WTC11 (cell line): ENCODE measurements at regions not wholly inside any gene's neighbourhood (a gene's known extent, or its start where the extent isn't known, plus 50 kb on each side); places are given as distances from the start of the nearest gene placed in this dataset.
A peak's percentile ranks its signal among the peaks of the same experiment; 100 is the strongest.
"Not testable (repeated sequence)": the region's sequence is repeated elsewhere in the genome, so short reads cannot be mapped to it uniquely, and the experiment has no call there.

ENCODE experiments used
- ATAC-seq: fragments of 200-7000 bp; cut with Tn5 transposase; 2 replicates; pipeline ENCODE4 v1.10.0; 2021; ENCODE audit warnings: mild to moderate bottlenecking, moderate library complexity
- CTCF ChIA-PET: fragments of 300-600 bp; sonication (Branson Sonifier 250); formaldehyde crosslinking; loops from one replicate; lab custom pipeline; 2021; ENCODE audit warnings: antibody characterized with exemption; lab: Charles Lee
- POLR2A ChIA-PET: fragments of 350-600 bp; sonication (Branson Sonifier 250); formaldehyde crosslinking; loops from one replicate; lab custom pipeline; 2021; ENCODE audit warnings: antibody characterized with exemption; lab: Charles Lee
- DNase-seq: peaks from one replicate; pipeline ENCODE4 v3.0.0; 2021; ENCODE audit warnings: low spot score
- H3K27ac Mint-ChIP-seq: 2 replicates; pipeline ENCODE4 v1.8.0; 2021; ENCODE audit warnings: mixed read lengths
- H3K27me3 Mint-ChIP-seq: 2 replicates; pipeline ENCODE4 v1.8.0; 2021; ENCODE audit warnings: low read depth, mild to moderate bottlenecking, moderate library complexity, mixed read lengths
- H3K36me3 Mint-ChIP-seq: 2 replicates; pipeline ENCODE4 v1.8.0; 2021; ENCODE audit warnings: mixed read lengths
- H3K4me1 Mint-ChIP-seq: 2 replicates; pipeline ENCODE4 v1.8.0; 2022; ENCODE audit warnings: mixed read lengths
- H3K4me3 Mint-ChIP-seq: 2 replicates; pipeline ENCODE4 v1.8.0; 2021; ENCODE audit warnings: mild to moderate bottlenecking, moderate library complexity, mixed read lengths
- H3K9me3 Mint-ChIP-seq: 2 replicates; pipeline ENCODE4 v1.8.0; 2021; ENCODE audit warnings: mixed read lengths
- AFF4 ChIP-seq: sonication (generic); formaldehyde crosslinking; IDR thresholded peaks from 2 replicates; pipeline ENCODE4 v1.8.1; 2023; ENCODE audit warnings: mild to moderate bottlenecking, missing genetic modification reagents, borderline replicate concordance
- AR ChIP-seq: fragments of 250-450 bp; sonication (Bioruptor Pico); IDR thresholded peaks from 2 replicates; pipeline ENCODE4 v1.9.0; 2021; ENCODE audit warnings: mild to moderate bottlenecking
- ATF3 ChIP-seq: sonication (generic); formaldehyde crosslinking; conservative IDR thresholded peaks from 2 replicates; pipeline ENCODE4 v1.8.1; 2022; ENCODE audit warnings: mild to moderate bottlenecking, missing genetic modification reagents
- CDX4 ChIP-seq: fragments of 250-450 bp; sonication (Bioruptor Pico); IDR thresholded peaks from 2 replicates; pipeline ENCODE4 v1.9.0; 2021; ENCODE audit warnings: moderate library complexity, mild to moderate bottlenecking, inconsistent platforms, borderline replicate concordance
- ELF4 ChIP-seq: sonication (generic); formaldehyde crosslinking; IDR thresholded peaks from 2 replicates; pipeline ENCODE4 v1.8.1; 2022; ENCODE audit warnings: low read depth, mild to moderate bottlenecking, moderate library complexity, missing genetic modification reagents
- EMX1 ChIP-seq: fragments of 250-450 bp; sonication (Bioruptor Pico); IDR thresholded peaks from 2 replicates; pipeline ENCODE4 v1.8.0; 2021; ENCODE audit warnings: mild to moderate bottlenecking
- ERG ChIP-seq: fragments of 250-450 bp; sonication (Bioruptor Pico); IDR thresholded peaks from 2 replicates; pipeline ENCODE4 v1.8.0; 2021; ENCODE audit warnings: mild to moderate bottlenecking
- FOXK1 ChIP-seq: sonication (generic); formaldehyde crosslinking; IDR thresholded peaks from 2 replicates; pipeline ENCODE4 v1.8.0; 2022; ENCODE audit warnings: mild to moderate bottlenecking, moderate library complexity, missing genetic modification reagents
- JAZF1 ChIP-seq: fragments of 250-450 bp; sonication (Bioruptor Pico); IDR thresholded peaks from 2 replicates; pipeline ENCODE4 v1.9.0; 2021; ENCODE audit warnings: moderate library complexity, mild to moderate bottlenecking, inconsistent platforms
- KAT7 ChIP-seq: sonication (generic); formaldehyde crosslinking; IDR thresholded peaks from 2 replicates; pipeline ENCODE4 v1.8.1; 2023; ENCODE audit warnings: missing genetic modification reagents, mild to moderate bottlenecking, borderline replicate concordance
- NFATC4 ChIP-seq: fragments of 250-450 bp; sonication (Bioruptor Pico); IDR thresholded peaks from 2 replicates; pipeline ENCODE4 v1.9.0; 2021; ENCODE audit warnings: mild to moderate bottlenecking
- NFYB ChIP-seq: sonication (generic); formaldehyde crosslinking; conservative IDR thresholded peaks from 2 replicates; pipeline ENCODE4 v1.8.0; 2022; ENCODE audit warnings: low read depth, missing genetic modification reagents
- NR2C2 ChIP-seq: sonication (generic); formaldehyde crosslinking; IDR thresholded peaks from 2 replicates; pipeline ENCODE4 v1.8.0; 2022; ENCODE audit warnings: mild to moderate bottlenecking, missing genetic modification reagents
- NR3C1 ChIP-seq: sonication (generic); formaldehyde crosslinking; conservative IDR thresholded peaks from 2 replicates; pipeline ENCODE4 v1.8.1; 2023; ENCODE audit warnings: low read depth, mild to moderate bottlenecking, missing genetic modification reagents
- PRRX2 ChIP-seq: fragments of 250-450 bp; sonication (Bioruptor Pico); IDR thresholded peaks from 2 replicates; pipeline ENCODE4 v1.8.0; 2021; ENCODE audit warnings: mild to moderate bottlenecking
- RELA ChIP-seq: sonication (generic); formaldehyde crosslinking; IDR thresholded peaks from 2 replicates; pipeline ENCODE4 v1.8.1; 2022; ENCODE audit warnings: missing genetic modification reagents, mild to moderate bottlenecking, borderline replicate concordance
- RORB ChIP-seq: fragments of 250-450 bp; sonication (Bioruptor Pico); IDR thresholded peaks from 2 replicates; pipeline ENCODE4 v1.9.0; 2021; ENCODE audit warnings: mild to moderate bottlenecking
- SMAD4 ChIP-seq: sonication (generic); formaldehyde crosslinking; IDR thresholded peaks from 2 replicates; pipeline ENCODE4 v1.8.0; 2022; ENCODE audit warnings: mild to moderate bottlenecking, missing genetic modification reagents
- SOX15 ChIP-seq: fragments of 250-450 bp; sonication (Bioruptor Pico); IDR thresholded peaks from 2 replicates; pipeline ENCODE4 v1.9.0; 2021; ENCODE audit warnings: mild to moderate bottlenecking
- TP53 ChIP-seq: sonication (generic); formaldehyde crosslinking; IDR thresholded peaks from 2 replicates; pipeline ENCODE4 v1.8.1; 2023; ENCODE audit warnings: mild to moderate bottlenecking, missing genetic modification reagents
- ZNF416 ChIP-seq: fragments of 250-450 bp; sonication (Bioruptor Pico); IDR thresholded peaks from 2 replicates; pipeline ENCODE4 v1.9.0; 2021; ENCODE audit warnings: mild to moderate bottlenecking, inconsistent platforms
- ZNF423 ChIP-seq: fragments of 250-450 bp; sonication (Bioruptor Pico); IDR thresholded peaks from 2 replicates; pipeline ENCODE4 v2.1.2; 2022; ENCODE audit warnings: mild to moderate bottlenecking, moderate library complexity

GRCh38 chr14:39603942-39604341 lies 171.7 kb upstream of the FBXO33 start:
- Mint-ChIP-seq H3K27me3 (no peaks in the 10 kb centered on the region), H3K4me3 (no peak overlapping the region), H3K4me1 (no peaks in the 10 kb centered on the region), H3K27ac (no peak overlapping the region), H3K9me3 (peaks cover 15% of the 10 kb centered on the region), H3K36me3 (no peaks in the 10 kb centered on the region)
- CTCF ChIA-PET: no interaction called here
- POLR2A ChIA-PET: no interaction called here
- DNase-seq (no peak), ATAC-seq (no peak)
- TF ChIP-seq EMX1 (CRISPR knock-in tag): no peak

GRCh38 chr14:39593377-39593776 lies 161.1 kb upstream of the FBXO33 start:
- ATAC-seq (no peak), DNase-seq (no peak)
- H3K4me1 Mint-ChIP-seq: peaks cover 20% of the 10 kb centered on the region
- H3K36me3 Mint-ChIP-seq: peaks cover 29% of the 10 kb centered on the region
- H3K27ac Mint-ChIP-seq: no peak overlapping the region
- peaks cover 39% of the 10 kb centered on the region for H3K9me3 Mint-ChIP-seq
- POLR2A ChIA-PET: no interaction called here
- no peaks in the 10 kb centered on the region for H3K27me3 Mint-ChIP-seq
- CTCF ChIA-PET: no interaction called here
- TF ChIP-seq SMAD4 (CRISPR knock-in tag) (no peak), ZNF423 (no peak), JAZF1 (CRISPR knock-in tag) (no peak), NFYB (CRISPR knock-in tag) (no peak), NFATC4 (CRISPR knock-in tag) (no peak), SOX15 (no peak), ZNF416 (CRISPR knock-in tag) (no peak), CDX4 (CRISPR knock-in tag) (no peak), NR2C2 (CRISPR knock-in tag) (no peak), FOXK1 (CRISPR knock-in tag) (no peak), RELA (CRISPR knock-in tag) (no peak), ELF4 (CRISPR knock-in tag) (no peak)
- no peak overlapping the region for H3K4me3 Mint-ChIP-seq

- Mint-ChIP-seq H3K27ac (no peak overlapping the region; the same call in 1 of the 2 replicates), H3K27me3 (no peaks in the 10 kb centered on the region), H3K4me1 (peaks cover 20% of the 10 kb centered on the region), H3K9me3 (peaks cover 46% of the 10 kb centered on the region), H3K36me3 (peaks cover 32% of the 10 kb centered on the region), H3K4me3 (no peak overlapping the region)
- ATAC-seq (no peak), DNase-seq (no peak)
- POLR2A ChIA-PET: no interaction called here
- CTCF ChIA-PET: interaction anchor here (0.5 kb wide), 1 partner anchor 197 kb away, joined by 3 read pairs; no protein-coding TSS in a partner anchor
- TF ChIP-seq RORB (no peak), SOX15 (no peak), ATF3 (CRISPR knock-in tag) (no peak), AR (CRISPR knock-in tag) (no peak), ERG (CRISPR knock-in tag) (no peak), NR3C1 (no peak), PRRX2 (no peak), KAT7 (CRISPR knock-in tag) (no peak), TP53 (CRISPR knock-in tag) (no peak), AFF4 (CRISPR knock-in tag) (no peak)
Observed at GRCh38 chr14:39592116-39592789, 160.0 kb upstream of the FBXO33 start.

- H3K4me3 Mint-ChIP-seq, CTCF ChIA-PET, ATAC-seq, POLR2A ChIA-PET, H3K27me3 Mint-ChIP-seq, DNase-seq: not testable (repeated sequence)
- peaks cover 20% of the 10 kb centered on the region for H3K4me1 Mint-ChIP-seq
- peaks cover 39% of the 10 kb centered on the region for H3K36me3 Mint-ChIP-seq
- H3K27ac Mint-ChIP-seq: peak overlapping the region; percentile 27
- H3K9me3 Mint-ChIP-seq: peaks cover 52% of the 10 kb centered on the region
Observed at GRCh38 chr14:39589882-39590281, 157.6 kb upstream of the FBXO33 start.
